NCI-H1092 treated with DMSO at 0.1 percent for 48 hours (cell line): ENCODE measurements at regions not wholly inside any gene's neighbourhood (a gene's known extent, or its start where the extent isn't known, plus 50 kb on each side); places are given as distances from the start of the nearest gene placed in this dataset.
A peak's percentile ranks its signal among the peaks of the same experiment; 100 is the strongest.

Source experiments
- DNase-seq: peaks from one replicate; lab custom pipeline; 2025; lab: John Stamatoyannopoulos, UW

- no peak for DNase-seq
Measured at GRCh38 chr2:74735009-74735408, 81.0 kb downstream of the SEMA4F start.

GRCh38 chr2:74735564-74735963 lies 81.5 kb downstream of the SEMA4F start:
- peak; percentile 74 for DNase-seq

GRCh38 chr2:74736589-74736988 lies 82.5 kb downstream of the SEMA4F start:
- DNase-seq = no peak

- no peak for DNase-seq
Measured at GRCh38 chr2:74738586-74738985, 84.5 kb downstream of the SEMA4F start.

GRCh38 chr2:74739129-74739528 lies 85.1 kb downstream of the SEMA4F start:
- DNase-seq = no peak

GRCh38 chr2:74739733-74740241 lies 85.7 kb downstream of the SEMA4F start:
- no peak for DNase-seq

GRCh38 chr2:74740395-74740740 lies 86.3 kb downstream of the SEMA4F start:
- DNase-seq = no peak

- DNase-seq = no peak
Measured at GRCh38 chr2:74740741-74741431, 86.8 kb downstream of the SEMA4F start.

- DNase-seq = no peak
Measured at GRCh38 chr2:74741629-74742028, 87.6 kb downstream of the SEMA4F start.

GRCh38 chr2:74742471-74742870 lies 88.4 kb downstream of the SEMA4F start:
- DNase-seq = no peak

- no peak for DNase-seq
Measured at GRCh38 chr2:74743039-74743438, 89.0 kb downstream of the SEMA4F start.

GRCh38 chr2:74743778-74744177 lies 89.7 kb downstream of the SEMA4F start:
- no peak for DNase-seq

GRCh38 chr2:74744731-74745515 lies 89.0 kb upstream of the HK2 start:
- no peak for DNase-seq

- no peak for DNase-seq
Measured at GRCh38 chr2:74745766-74746165, 88.2 kb upstream of the HK2 start.

GRCh38 chr2:74746480-74746879 lies 87.4 kb upstream of the HK2 start:
- DNase-seq = no peak

- DNase-seq = no peak
Measured at GRCh38 chr2:74747411-74748080, 86.4 kb upstream of the HK2 start.

GRCh38 chr2:74748665-74749064 lies 85.3 kb upstream of the HK2 start:
- no peak for DNase-seq

GRCh38 chr2:74749432-74749831 lies 84.5 kb upstream of the HK2 start:
- no peak for DNase-seq

- no peak for DNase-seq
Measured at GRCh38 chr2:74751981-74752851, 81.7 kb upstream of the HK2 start.

- DNase-seq = no peak
Measured at GRCh38 chr2:74755386-74755785, 78.5 kb upstream of the HK2 start.

GRCh38 chr2:74756356-74756890 lies 77.5 kb upstream of the HK2 start:
- DNase-seq = no peak

- DNase-seq = no peak
Measured at GRCh38 chr2:74759986-74760385, 73.9 kb upstream of the HK2 start.
